Muscle layer of duodenum (tissue), 2 donors: ENCODE measurements at regions not wholly inside any gene's neighbourhood (a gene's known extent, or its start where the extent isn't known, plus 50 kb on each side); places are given as distances from the start of the nearest gene placed in this dataset.

Experiments used
- H3K27ac ChIP-seq: one replicate; pipeline ENCODE4 v1.7.0; 2013; ENCODE audit warnings: mild to moderate bottlenecking, low read length
- H3K27me3 ChIP-seq: one replicate; pipeline ENCODE4 v1.7.0; 2013; ENCODE audit warnings: low read depth, mild to moderate bottlenecking, control low read depth, low read length
- H3K36me3 ChIP-seq, 2 donors: one replicate each; pipeline ENCODE4 v1.7.0; 2013; ENCODE audit warnings: low read length in 2 of 2, control low read depth in 1 of 2, mild to moderate bottlenecking in 1 of 2; ENCODE audit not compliant: insufficient read depth in 2 of 2, control insufficient read depth in 1 of 2
- H3K4me1 ChIP-seq, 2 donors: one replicate each; pipeline ENCODE4 v1.7.0; 2013; ENCODE audit warnings: low read length in 2 of 2, mild to moderate bottlenecking in 2 of 2, control low read depth in 1 of 2, moderate library complexity in 1 of 2; ENCODE audit not compliant: insufficient read depth in 2 of 2, control insufficient read depth in 1 of 2
- H3K4me3 ChIP-seq, 2 donors: one replicate each; pipeline ENCODE4 v1.7.0; 2013; ENCODE audit warnings: low read length in 2 of 2, low read depth in 1 of 2, mild to moderate bottlenecking in 1 of 2
- H3K9me3 ChIP-seq, 2 donors: one replicate each; pipeline ENCODE4 v1.7.0; 2013; ENCODE audit warnings: low read length in 2 of 2, control low read depth in 1 of 2, mild to moderate bottlenecking in 1 of 2; ENCODE audit not compliant: control insufficient read depth in 1 of 2
- donor health status: healthy.

GRCh38 chr12:116650585-116651087 lies 87.2 kb downstream of the SPRING1 start:
- H3K9me3 ChIP-seq: no peaks in the 10 kb centered on the region
- H3K27me3 ChIP-seq: no peaks in the 10 kb centered on the region
- H3K27ac ChIP-seq: no peak overlapping the region
- H3K36me3 ChIP-seq: no peaks in the 10 kb centered on the region
- no peaks in the 10 kb centered on the region for H3K4me1 ChIP-seq
- no peak overlapping the region for H3K4me3 ChIP-seq

- H3K27ac ChIP-seq: no peak overlapping the region
- H3K4me3 ChIP-seq: no peak overlapping the region
- H3K4me1 ChIP-seq: no peaks in the 10 kb centered on the region
- H3K27me3 ChIP-seq: no peaks in the 10 kb centered on the region
- no peaks in the 10 kb centered on the region for H3K9me3 ChIP-seq
- no peaks in the 10 kb centered on the region for H3K36me3 ChIP-seq
Observed at GRCh38 chr12:116650062-116650461, 87.8 kb downstream of the SPRING1 start.

GRCh38 chr12:116647813-116648212 lies 88.6 kb downstream of the MAP1LC3B2 start:
- Histone ChIP-seq H3K4me3 (no peak overlapping the region), H3K36me3 (no peaks in the 10 kb centered on the region), H3K27me3 (no peaks in the 10 kb centered on the region), H3K4me1 (no peaks in the 10 kb centered on the region), H3K9me3 (no peaks in the 10 kb centered on the region), H3K27ac (no peak overlapping the region)

- no peaks in the 10 kb centered on the region for H3K36me3 ChIP-seq
- H3K4me1 ChIP-seq: no peaks in the 10 kb centered on the region
- no peaks in the 10 kb centered on the region for H3K9me3 ChIP-seq
- no peak overlapping the region for H3K27ac ChIP-seq
- H3K27me3 ChIP-seq: no peaks in the 10 kb centered on the region
- no peak overlapping the region for H3K4me3 ChIP-seq
Observed at GRCh38 chr12:116646901-116647300, 87.7 kb downstream of the MAP1LC3B2 start.

GRCh38 chr12:116644806-116645205 lies 85.6 kb downstream of the MAP1LC3B2 start:
- Histone ChIP-seq H3K4me1 (no peaks in the 10 kb centered on the region), H3K4me3 (no peak overlapping the region), H3K36me3 (no peaks in the 10 kb centered on the region), H3K9me3 (no peaks in the 10 kb centered on the region), H3K27me3 (no peaks in the 10 kb centered on the region), H3K27ac (no peak overlapping the region)

GRCh38 chr12:116642683-116643082 lies 83.5 kb downstream of the MAP1LC3B2 start:
- Histone ChIP-seq H3K4me1 (peaks cover 0 to 6% of the 10 kb centered on the region in 2 donors), H3K9me3 (no peaks in the 10 kb centered on the region), H3K27me3 (no peaks in the 10 kb centered on the region), H3K36me3 (no peaks in the 10 kb centered on the region), H3K4me3 (no peak overlapping the region), H3K27ac (no peak overlapping the region)

- H3K4me3 ChIP-seq: no peak overlapping the region
- H3K36me3 ChIP-seq: no peaks in the 10 kb centered on the region
- no peaks in the 10 kb centered on the region for H3K9me3 ChIP-seq
- no peaks in the 10 kb centered on the region for H3K27me3 ChIP-seq
- peaks cover 0 to 7% of the 10 kb centered on the region in 2 donors for H3K4me1 ChIP-seq
- no peak overlapping the region for H3K27ac ChIP-seq
Observed at GRCh38 chr12:116642106-116642505, 82.9 kb downstream of the MAP1LC3B2 start.

GRCh38 chr12:116640281-116640680 lies 81.1 kb downstream of the MAP1LC3B2 start:
- Histone ChIP-seq H3K27me3 (no peaks in the 10 kb centered on the region), H3K4me3 (no peak overlapping the region), H3K36me3 (no peaks in the 10 kb centered on the region), H3K27ac (no peak overlapping the region), H3K9me3 (no peaks in the 10 kb centered on the region), H3K4me1 (peaks cover 0 to 7% of the 10 kb centered on the region in 2 donors)

GRCh38 chr12:116639765-116640164 lies 80.6 kb downstream of the MAP1LC3B2 start:
- Histone ChIP-seq H3K4me3 (no peak overlapping the region), H3K27ac (no peak overlapping the region), H3K27me3 (no peaks in the 10 kb centered on the region), H3K4me1 (peaks cover 0 to 7% of the 10 kb centered on the region in 2 donors), H3K9me3 (no peaks in the 10 kb centered on the region), H3K36me3 (no peaks in the 10 kb centered on the region)

GRCh38 chr12:116638376-116638775 lies 79.2 kb downstream of the MAP1LC3B2 start:
- H3K36me3 ChIP-seq: no peaks in the 10 kb centered on the region
- H3K4me3 ChIP-seq: no peak overlapping the region
- H3K9me3 ChIP-seq: no peaks in the 10 kb centered on the region
- H3K27me3 ChIP-seq: no peaks in the 10 kb centered on the region
- no peak overlapping the region for H3K27ac ChIP-seq
- peaks cover 0 to 7% of the 10 kb centered on the region in 2 donors for H3K4me1 ChIP-seq

GRCh38 chr12:116637589-116638150 lies 78.5 kb downstream of the MAP1LC3B2 start:
- peaks cover 0 to 7% of the 10 kb centered on the region in 2 donors for H3K4me1 ChIP-seq
- no peaks in the 10 kb centered on the region for H3K36me3 ChIP-seq
- no peak overlapping the region for H3K4me3 ChIP-seq
- H3K9me3 ChIP-seq: no peaks in the 10 kb centered on the region
- H3K27ac ChIP-seq: no peak overlapping the region
- no peaks in the 10 kb centered on the region for H3K27me3 ChIP-seq
